Transverse colon (tissue), 4 donors: ENCODE measurements at regions not wholly inside any gene's neighbourhood (a gene's known extent, or its start where the extent isn't known, plus 50 kb on each side); places are given as distances from the start of the nearest gene placed in this dataset.

ENCODE experiments used
- POLR2AphosphoS5 ChIP-seq, 3 donors: sonication (generic); formaldehyde crosslinking; IDR thresholded peaks; one replicate each; pipeline ENCODE4 v1.6.1; 2016; ENCODE audit warnings: antibody characterized with exemption in 3 of 3
- TF ChIP-seq, protein P1 (sequence below), 5 experiments: fragments of 200-600 bp in 3 of 5; fragments of 450-650 bp in 2 of 5; sonication (generic) in 3 of 5; IDR thresholded peaks; 1 replicate in 2 of 5; 2 replicates in 3 of 5; pipeline ENCODE4 v1.5.1; 2016 to 2017; ENCODE audit warnings: antibody characterized with exemption in 5 of 5, inconsistent platforms in 3 of 5, mild to moderate bottlenecking in 2 of 5, moderate library complexity in 1 of 5

- TF ChIP-seq, protein P1, sequence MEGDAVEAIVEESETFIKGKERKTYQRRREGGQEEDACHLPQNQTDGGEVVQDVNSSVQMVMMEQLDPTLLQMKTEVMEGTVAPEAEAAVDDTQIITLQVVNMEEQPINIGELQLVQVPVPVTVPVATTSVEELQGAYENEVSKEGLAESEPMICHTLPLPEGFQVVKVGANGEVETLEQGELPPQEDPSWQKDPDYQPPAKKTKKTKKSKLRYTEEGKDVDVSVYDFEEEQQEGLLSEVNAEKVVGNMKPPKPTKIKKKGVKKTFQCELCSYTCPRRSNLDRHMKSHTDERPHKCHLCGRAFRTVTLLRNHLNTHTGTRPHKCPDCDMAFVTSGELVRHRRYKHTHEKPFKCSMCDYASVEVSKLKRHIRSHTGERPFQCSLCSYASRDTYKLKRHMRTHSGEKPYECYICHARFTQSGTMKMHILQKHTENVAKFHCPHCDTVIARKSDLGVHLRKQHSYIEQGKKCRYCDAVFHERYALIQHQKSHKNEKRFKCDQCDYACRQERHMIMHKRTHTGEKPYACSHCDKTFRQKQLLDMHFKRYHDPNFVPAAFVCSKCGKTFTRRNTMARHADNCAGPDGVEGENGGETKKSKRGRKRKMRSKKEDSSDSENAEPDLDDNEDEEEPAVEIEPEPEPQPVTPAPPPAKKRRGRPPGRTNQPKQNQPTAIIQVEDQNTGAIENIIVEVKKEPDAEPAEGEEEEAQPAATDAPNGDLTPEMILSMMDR (IDR thresholded peaks at IDR 0.05): no peak
- no peak for TF ChIP-seq POLR2AphosphoS5 (IDR thresholded peaks at IDR 0.05)
Measured at GRCh38 chr16:65671071-65671470, 549.2 kb upstream of the CDH11 start.
